SK-N-MC (cell line): ENCODE measurements at regions not wholly inside any gene's neighbourhood (a gene's known extent, or its start where the extent isn't known, plus 50 kb on each side); places are given as distances from the start of the nearest gene placed in this dataset.

Source experiments
- EZH2 ChIP-seq: fragments of 200-600 bp; sonication (generic); IDR thresholded peaks from one replicate; pipeline ENCODE4 v1.6.1; 2017; ENCODE audit warnings: antibody characterized with exemption
- POLR2AphosphoS5 ChIP-seq: IDR thresholded peaks from 2 replicates; pipeline ENCODE4 v1.6.1; 2012; ENCODE audit warnings: mild to moderate bottlenecking, low read depth, low read length, borderline replicate concordance

- TF ChIP-seq EZH2 = no peak
- TF ChIP-seq POLR2AphosphoS5 = no peak
Measured at GRCh38 chr5:175236176-175236575, 207.8 kb downstream of the DRD1 start.
